RWPE1 (cell line): ENCODE measurements at regions not wholly inside any gene's neighbourhood (a gene's known extent, or its start where the extent isn't known, plus 50 kb on each side); places are given as distances from the start of the nearest gene placed in this dataset.
A peak's percentile ranks its signal among the peaks of the same experiment; 100 is the strongest.

Experiments
- CTCF ChIA-PET: fragments of 350-600 bp; sonication (Branson Sonifier 250); formaldehyde crosslinking; extraction: SDS; loops from one replicate; lab custom pipeline; 2021; lab: Yijun Ruan, JAX
- POLR2A ChIA-PET: fragments of 400-600 bp; formaldehyde crosslinking; extraction: SDS; loops from one replicate; lab custom pipeline; 2020; ENCODE audit warnings: antibody characterized with exemption; ENCODE audit not compliant: low non-redundant PET; lab: Yijun Ruan, JAX
- DNase-seq: peaks from one replicate; pipeline ENCODE4 v3.0.0; 2012; ENCODE audit warnings: low spot score
- H3K27ac ChIP-seq: fragments of 450-650 bp; 2 replicates; pipeline ENCODE4 v1.5.1; 2017
- CTCF ChIP-seq: fragments of 450-650 bp; conservative IDR thresholded peaks from 2 replicates; pipeline ENCODE4 v1.5.1; 2017; ENCODE audit warnings: low read depth, mild to moderate bottlenecking

GRCh38 chr4:11105715-11106114 lies 323.0 kb downstream of the HS3ST1 start:
- ChIA-PET POLR2A (no interaction called here), CTCF (no interaction called here)
- DNase-seq = no peak
- no peak for TF ChIP-seq CTCF
- no peak overlapping the region for H3K27ac ChIP-seq

- DNase-seq = no peak
- POLR2A ChIA-PET = no interaction called here
- no peak for TF ChIP-seq CTCF
These were observed 330.2 kb downstream of the HS3ST1 start for GRCh38 chr4:11098461-11098860.

GRCh38 chr4:11097725-11098124 lies 331.0 kb downstream of the HS3ST1 start:
- DNase-seq = no peak
- CTCF ChIA-PET = interaction anchor here (0.6 to 0.7 kb wide), 2 partner anchors 146 to 434 kb away, joined by 3 to 4 read pairs; no protein-coding TSS in a partner anchor
- H3K27ac ChIP-seq = no peak overlapping the region
- no peak for TF ChIP-seq CTCF
- POLR2A ChIA-PET = no interaction called here

More at GRCh38 chr4:11098461-11098860, 330.2 kb downstream of the HS3ST1 start:
- CTCF ChIA-PET = interaction anchor here (0.7 kb wide), 1 partner anchor 147 kb away, joined by 4 read pairs; no protein-coding TSS in a partner anchor
- no peak overlapping the region for H3K27ac ChIP-seq

- ChIA-PET POLR2A (no interaction called here), CTCF (interaction anchor here (0.7 kb wide), 1 partner anchor 76 kb away, joined by 3 read pairs; no protein-coding TSS in a partner anchor)
- no peak overlapping the region for H3K27ac ChIP-seq
- DNase-seq = no peak
- TF ChIP-seq CTCF = no peak
These were observed 347.7 kb downstream of the HS3ST1 start for GRCh38 chr4:11081006-11081405.

GRCh38 chr4:11079171-11079570 lies 349.5 kb downstream of the HS3ST1 start:
- no peak overlapping the region for H3K27ac ChIP-seq
- DNase-seq = peak; percentile 3
- POLR2A ChIA-PET = no interaction called here
- no peak for TF ChIP-seq CTCF
- CTCF ChIA-PET = no interaction called here

GRCh38 chr4:11074581-11075241 lies 354.0 kb downstream of the HS3ST1 start:
- CTCF ChIA-PET = no interaction called here
- no peak for TF ChIP-seq CTCF
- no peak overlapping the region for H3K27ac ChIP-seq
- no peak for DNase-seq
- POLR2A ChIA-PET = no interaction called here
